ENCODE measurements at regions not wholly inside any gene's neighbourhood (a gene's known extent, or its start where the extent isn't known, plus 50 kb on each side); places are given as distances from the start of the nearest gene placed in this dataset.
A peak's percentile ranks its signal among the peaks of the same experiment; 100 is the strongest.

DNA sequence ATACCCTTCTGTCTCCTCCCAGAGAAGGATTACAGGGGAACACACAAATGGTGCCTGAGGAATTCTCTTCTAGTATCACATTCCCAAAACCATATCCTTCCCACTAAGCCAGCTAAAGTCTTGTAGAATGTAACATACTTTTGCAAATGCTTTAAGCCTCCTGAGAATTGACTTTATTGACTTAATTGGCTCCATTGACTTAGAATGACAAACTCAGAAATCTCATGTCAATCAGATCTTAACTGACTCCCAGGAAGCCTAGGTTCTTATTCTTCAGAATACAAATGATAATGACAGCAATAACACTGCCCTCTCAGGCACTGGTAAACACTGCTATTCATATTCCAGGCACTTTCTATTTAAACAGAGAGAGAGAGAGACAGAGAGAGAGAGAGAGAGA, 356.9 kb upstream of the PRKCQ start:
- TF ChIP-seq, protein P1, sequence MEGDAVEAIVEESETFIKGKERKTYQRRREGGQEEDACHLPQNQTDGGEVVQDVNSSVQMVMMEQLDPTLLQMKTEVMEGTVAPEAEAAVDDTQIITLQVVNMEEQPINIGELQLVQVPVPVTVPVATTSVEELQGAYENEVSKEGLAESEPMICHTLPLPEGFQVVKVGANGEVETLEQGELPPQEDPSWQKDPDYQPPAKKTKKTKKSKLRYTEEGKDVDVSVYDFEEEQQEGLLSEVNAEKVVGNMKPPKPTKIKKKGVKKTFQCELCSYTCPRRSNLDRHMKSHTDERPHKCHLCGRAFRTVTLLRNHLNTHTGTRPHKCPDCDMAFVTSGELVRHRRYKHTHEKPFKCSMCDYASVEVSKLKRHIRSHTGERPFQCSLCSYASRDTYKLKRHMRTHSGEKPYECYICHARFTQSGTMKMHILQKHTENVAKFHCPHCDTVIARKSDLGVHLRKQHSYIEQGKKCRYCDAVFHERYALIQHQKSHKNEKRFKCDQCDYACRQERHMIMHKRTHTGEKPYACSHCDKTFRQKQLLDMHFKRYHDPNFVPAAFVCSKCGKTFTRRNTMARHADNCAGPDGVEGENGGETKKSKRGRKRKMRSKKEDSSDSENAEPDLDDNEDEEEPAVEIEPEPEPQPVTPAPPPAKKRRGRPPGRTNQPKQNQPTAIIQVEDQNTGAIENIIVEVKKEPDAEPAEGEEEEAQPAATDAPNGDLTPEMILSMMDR (IDR thresholded peaks at IDR 0.05): no peak
- Histone ChIP-seq H3K9me3 (no peaks in the 10 kb centered on the region), H3K27ac (no peak overlapping the region), H3K9ac (ENCODE audit: low read depth in 2 of 2, low read length in 2 of 2) (no peak overlapping the region), H3K36me3 (no peaks in the 10 kb centered on the region), H3K4me3 (no peak overlapping the region), H3K27me3 (no peaks in the 10 kb centered on the region), H3K4me1 (no peaks in the 10 kb centered on the region)
- intact Hi-C loops (cut with DNase I): no loop called here
- DNase-seq: no peak

DNA sequence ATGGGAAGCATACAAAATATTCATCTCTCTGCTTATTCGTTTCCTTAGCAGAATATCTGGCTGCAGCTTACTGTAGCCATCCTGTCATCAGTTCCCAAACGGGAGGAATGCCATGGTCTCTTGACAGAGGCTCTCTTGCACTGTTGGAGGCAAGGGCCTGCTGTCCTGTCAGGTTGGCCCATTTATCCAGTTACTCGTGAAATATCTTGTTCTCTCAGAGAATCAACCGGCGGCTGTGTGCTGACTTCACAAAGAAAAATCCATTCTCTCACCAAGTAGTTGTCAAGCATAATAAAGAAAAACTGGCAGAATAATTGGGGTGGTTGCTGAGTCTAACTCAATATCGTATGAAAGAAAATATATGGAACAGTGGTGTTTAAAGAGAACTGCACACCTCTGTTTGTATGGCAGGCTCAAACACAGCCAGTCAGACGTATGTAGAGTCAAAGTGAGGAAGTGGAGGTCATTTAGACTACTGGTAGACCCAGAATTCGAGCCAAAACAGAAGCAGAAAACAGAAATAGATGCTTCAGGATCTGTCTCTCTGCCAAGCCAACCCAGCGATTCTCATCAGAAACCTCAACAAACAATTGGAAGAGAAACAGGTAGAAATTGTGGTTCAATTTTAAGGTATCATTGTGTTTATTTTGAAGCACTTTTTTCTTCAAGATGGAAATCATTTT, 349.2 kb upstream of the PRKCQ start:
- Histone ChIP-seq H3K9me3 (no peaks in the 10 kb centered on the region), H3K27ac (no peak overlapping the region), H3K27me3 (no peaks in the 10 kb centered on the region), H3K4me3 (no peak overlapping the region), H3K36me3 (no peaks in the 10 kb centered on the region), H3K9ac (ENCODE audit: low read depth in 2 of 2, low read length in 2 of 2) (no peak overlapping the region), H3K4me1 (no peaks in the 10 kb centered on the region)
- TF ChIP-seq, protein P1 (IDR thresholded peaks at IDR 0.05): no peak
- intact Hi-C loops (cut with DNase I): loop anchor here (10.0 kb wide), 1 partner anchor 486 kb away; the partner anchor contains the start of gene SFMBT2
- DNase-seq: no peak

DNA sequence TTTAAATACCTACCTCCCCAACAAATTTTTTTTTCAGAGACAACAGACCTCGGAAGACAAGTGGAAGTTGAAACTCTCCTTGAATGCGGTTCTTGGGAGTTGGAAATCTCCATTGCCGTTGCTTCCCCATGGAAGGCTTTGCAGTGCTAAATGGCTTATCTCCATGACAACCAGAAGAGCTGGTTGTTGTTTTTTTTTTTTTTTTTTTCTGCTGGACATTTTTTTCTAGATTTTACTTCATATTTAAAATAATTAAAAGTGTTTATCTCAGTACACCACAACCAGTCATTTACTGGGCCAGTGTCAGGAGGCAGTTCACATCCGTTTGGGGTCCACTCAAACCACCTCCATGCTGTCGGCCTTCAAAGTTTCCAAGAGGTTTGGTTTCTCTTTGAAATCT, 348.5 kb upstream of the PRKCQ start:
- TF ChIP-seq, protein P1 (IDR thresholded peaks at IDR 0.05): no peak
- Histone ChIP-seq H3K36me3 (no peaks in the 10 kb centered on the region), H3K27me3 (no peaks in the 10 kb centered on the region), H3K4me3 (no peak overlapping the region), H3K9ac (ENCODE audit: low read depth in 2 of 2, low read length in 2 of 2) (no peak overlapping the region), H3K9me3 (no peaks in the 10 kb centered on the region), H3K27ac (peak overlapping the region; percentile 43), H3K4me1 (no peaks in the 10 kb centered on the region)
- no peak for DNase-seq
- intact Hi-C loops (cut with DNase I): loop anchor here (10.0 kb wide), 1 partner anchor 486 kb away; the partner anchor contains the start of gene SFMBT2

DNA sequence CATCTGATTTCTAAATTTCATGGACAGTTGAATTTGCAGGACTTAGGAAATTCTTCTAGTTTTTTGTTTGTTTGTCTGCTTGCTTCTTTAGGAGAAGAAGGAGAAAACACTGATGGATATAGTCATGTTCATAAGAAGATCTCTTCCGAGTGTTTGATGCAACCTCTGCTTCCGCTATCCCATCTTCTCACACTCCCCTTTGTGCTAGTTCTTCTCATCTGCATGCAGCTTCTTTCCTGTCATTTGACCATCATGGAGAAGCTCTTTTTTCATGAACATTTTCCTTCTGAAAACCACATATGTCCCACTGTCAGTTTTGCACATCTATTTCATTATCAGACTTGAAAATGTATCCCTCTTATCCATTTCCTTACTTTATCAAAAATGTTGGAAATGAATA, 346.9 kb upstream of the PRKCQ start:
- no peaks in the 10 kb centered on the region for H3K9me3 ChIP-seq
- DNase-seq: no peak
- no peak overlapping the region for H3K9ac ChIP-seq (ENCODE audit: low read depth in 2 of 2, low read length in 2 of 2)
- no peak overlapping the region for H3K27ac ChIP-seq
- TF ChIP-seq, protein P1 (IDR thresholded peaks at IDR 0.05): no peak
- no peaks in the 10 kb centered on the region for H3K36me3 ChIP-seq
- H3K4me1 ChIP-seq: no peaks in the 10 kb centered on the region
- no peak overlapping the region for H3K4me3 ChIP-seq
- H3K27me3 ChIP-seq: no peaks in the 10 kb centered on the region
- intact Hi-C loops (cut with DNase I): loop anchor here (10.0 kb wide), 1 partner anchor 488 kb away; the partner anchor contains the start of gene SFMBT2

DNA sequence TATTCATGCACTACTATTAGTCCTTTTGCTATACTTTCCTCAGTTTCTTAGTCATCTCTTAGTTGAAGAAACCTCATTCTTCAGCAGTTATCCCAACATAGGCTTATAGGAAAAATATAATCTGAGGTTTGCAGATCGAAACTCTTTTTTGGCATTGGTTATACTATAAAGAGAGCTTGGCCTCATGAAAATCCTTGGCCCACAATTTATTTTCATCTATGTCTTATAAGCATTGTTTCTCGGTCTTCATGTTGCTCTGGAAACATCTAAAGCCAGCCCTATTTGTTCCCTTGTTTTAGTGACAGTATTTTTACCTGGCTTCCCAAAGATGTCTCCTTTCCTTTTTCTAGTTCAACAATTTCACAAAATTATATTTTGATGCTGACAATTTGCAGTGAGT, 345.1 kb upstream of the PRKCQ start:
- H3K27me3 ChIP-seq: no peaks in the 10 kb centered on the region
- no peak overlapping the region for H3K27ac ChIP-seq
- TF ChIP-seq, protein P1 (IDR thresholded peaks at IDR 0.05): no peak
- DNase-seq: no peak
- H3K36me3 ChIP-seq: no peaks in the 10 kb centered on the region
- intact Hi-C loops (cut with DNase I): loop anchor here (10.0 kb wide), 1 partner anchor 490 kb away; the partner anchor contains the start of gene SFMBT2
- no peaks in the 10 kb centered on the region for H3K4me1 ChIP-seq
- H3K9ac ChIP-seq (ENCODE audit: low read depth in 2 of 2, low read length in 2 of 2): no peak overlapping the region
- no peak overlapping the region for H3K4me3 ChIP-seq
- no peaks in the 10 kb centered on the region for H3K9me3 ChIP-seq
